ENCODE measurements at regions not wholly inside any gene's neighbourhood (a gene's known extent, or its start where the extent isn't known, plus 50 kb on each side); places are given as distances from the start of the nearest gene placed in this dataset.

- no peak for DNase-seq (ENCODE audit: low spot score)
Measured at GRCh38 chr14:54335569-54336155, 61.1 kb upstream of the CDKN3 start.

GRCh38 chr14:54337314-54337713, 59.5 kb upstream of the CDKN3 start:
- Histone ChIP-seq H3K36me3 (no peaks in the 10 kb centered on the region), H3K4me1 (no peaks in the 10 kb centered on the region), H3K27ac (no peak overlapping the region), H3K9me3 (no peaks in the 10 kb centered on the region), H3K27me3 (no peaks in the 10 kb centered on the region), H3K4me3 (no peak overlapping the region)
- TF ChIP-seq CTCF (IDR thresholded peaks at IDR 0.05) = no peak
- DNase-seq (ENCODE audit: low spot score) = no peak

More at GRCh38 chr14:54335569-54336155, 61.1 kb upstream of the CDKN3 start:
- no peak for TF ChIP-seq CTCF (IDR thresholded peaks at IDR 0.05)
- Histone ChIP-seq H3K4me3 (no peak overlapping the region), H3K36me3 (no peaks in the 10 kb centered on the region), H3K9me3 (no peaks in the 10 kb centered on the region), H3K4me1 (no peaks in the 10 kb centered on the region), H3K27ac (no peak overlapping the region), H3K27me3 (no peaks in the 10 kb centered on the region)

- DNase-seq (ENCODE audit: low spot score) = no peak
- no peaks in the 10 kb centered on the region for H3K9me3 ChIP-seq
- TF ChIP-seq CTCF (IDR thresholded peaks at IDR 0.05) = peak in 1 of 2 donors; percentile 46
- no peaks in the 10 kb centered on the region for H3K27me3 ChIP-seq
- H3K36me3 ChIP-seq = no peaks in the 10 kb centered on the region
- H3K27ac ChIP-seq = no peak overlapping the region
- no peaks in the 10 kb centered on the region for H3K4me1 ChIP-seq
- no peak overlapping the region for H3K4me3 ChIP-seq
Measured at GRCh38 chr14:54338696-54339317, 58.0 kb upstream of the CDKN3 start.

- Histone ChIP-seq H3K9me3 (no peaks in the 10 kb centered on the region), H3K36me3 (no peaks in the 10 kb centered on the region), H3K4me1 (no peaks in the 10 kb centered on the region), H3K4me3 (no peak overlapping the region), H3K27me3 (no peaks in the 10 kb centered on the region), H3K27ac (no peak overlapping the region)
- TF ChIP-seq CTCF (IDR thresholded peaks at IDR 0.05) = no peak
- DNase-seq (ENCODE audit: low spot score) = no peak
Measured at GRCh38 chr14:54339771-54340170, 57.0 kb upstream of the CDKN3 start.

GRCh38 chr14:54342806-54343205, 54.0 kb upstream of the CDKN3 start:
- TF ChIP-seq CTCF (IDR thresholded peaks at IDR 0.05) = no peak
- DNase-seq (ENCODE audit: low spot score) = no peak
- no peak overlapping the region for H3K27ac ChIP-seq

More at GRCh38 chr14:54342806-54343205, 54.0 kb upstream of the CDKN3 start:
- no peaks in the 10 kb centered on the region for H3K4me1 ChIP-seq
- H3K4me3 ChIP-seq = no peak overlapping the region
- H3K36me3 ChIP-seq = no peaks in the 10 kb centered on the region
- no peaks in the 10 kb centered on the region for H3K9me3 ChIP-seq
- no peaks in the 10 kb centered on the region for H3K27me3 ChIP-seq

Data from right atrium auricular region (tissue), 2 donors.